GM19452 (cell line): ENCODE measurements at regions not wholly inside any gene's neighbourhood (a gene's known extent, or its start where the extent isn't known, plus 50 kb on each side); places are given as distances from the start of the nearest gene placed in this dataset.
"Not testable (repeated sequence)": the region's sequence is repeated elsewhere in the genome, so short reads cannot be mapped to it uniquely, and the experiment has no call there.

ENCODE experiments used
- ATAC-seq: cut with Tn5 transposase; IDR thresholded peaks from one replicate; pipeline ENCODE4 v1.9.1; 2021; ENCODE audit not compliant: unreplicated experiment

DNA sequence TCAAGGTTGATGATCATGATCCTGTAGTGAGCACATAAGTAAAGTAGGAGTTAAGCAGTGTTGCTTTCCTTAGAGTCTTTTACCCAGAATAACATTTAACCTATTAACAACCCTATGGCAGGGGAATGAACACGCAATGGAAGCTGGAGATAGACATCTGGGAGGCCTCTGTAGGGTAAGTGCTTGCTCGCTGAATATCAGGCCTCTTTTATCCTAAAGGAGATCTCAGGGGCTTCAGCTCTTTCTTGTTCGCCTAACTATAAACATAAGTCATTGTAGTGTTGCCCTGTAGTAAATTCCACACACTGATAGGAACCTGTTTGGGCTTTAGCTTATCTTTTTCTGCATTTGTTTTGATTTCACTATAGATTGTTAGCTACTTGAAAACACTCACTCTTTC lies 174.4 kb upstream of the TCF4 start:
- ATAC-seq, result no peak

DNA sequence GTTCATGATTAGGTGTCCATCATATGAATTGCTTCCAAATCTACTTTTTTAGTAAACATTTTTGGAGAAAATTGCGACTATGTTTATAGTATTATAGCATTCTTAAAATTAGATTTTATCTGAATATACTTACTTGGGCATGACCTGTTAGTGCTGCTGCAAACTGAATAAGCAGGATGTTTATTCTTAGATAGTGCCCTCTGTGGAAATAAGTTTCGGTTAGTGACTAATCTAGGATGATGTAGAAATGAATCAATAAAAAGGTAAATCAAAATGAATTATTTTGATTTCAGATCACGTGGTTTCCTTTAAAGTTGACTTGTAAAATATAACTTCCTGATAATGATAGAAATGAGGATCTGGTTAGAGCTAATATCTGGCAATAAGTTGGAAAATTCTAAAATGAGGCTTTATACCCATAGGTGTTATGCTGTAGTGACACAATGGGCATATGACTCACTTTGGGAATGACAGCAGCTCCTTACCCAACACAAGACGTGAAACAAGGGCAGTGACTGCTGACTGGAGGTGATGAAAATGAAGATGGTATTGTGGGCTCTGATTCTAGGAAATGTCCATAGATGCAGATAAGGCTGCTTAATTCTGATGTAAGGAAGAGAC lies 165.8 kb upstream of the TCF4 start:
- no peak for ATAC-seq

DNA sequence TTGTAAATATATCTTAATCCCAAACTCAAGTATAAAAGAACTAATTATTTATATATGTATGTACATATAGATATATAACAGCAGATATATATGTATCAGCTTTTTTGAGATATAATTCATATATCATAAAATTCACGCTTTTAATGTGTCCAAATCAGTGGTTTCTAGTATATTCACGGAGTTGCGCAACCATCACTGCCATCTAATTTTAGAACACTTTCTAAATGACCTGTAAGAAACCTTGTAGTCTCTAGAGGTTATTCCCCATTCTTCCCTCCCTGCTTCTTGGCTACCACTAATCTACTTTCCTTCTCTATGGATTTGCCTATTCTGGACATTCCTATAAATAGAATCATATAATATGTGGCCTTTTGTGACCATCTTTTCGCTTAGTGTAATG lies 163.5 kb upstream of the TCF4 start:
- ATAC-seq, result no peak

DNA sequence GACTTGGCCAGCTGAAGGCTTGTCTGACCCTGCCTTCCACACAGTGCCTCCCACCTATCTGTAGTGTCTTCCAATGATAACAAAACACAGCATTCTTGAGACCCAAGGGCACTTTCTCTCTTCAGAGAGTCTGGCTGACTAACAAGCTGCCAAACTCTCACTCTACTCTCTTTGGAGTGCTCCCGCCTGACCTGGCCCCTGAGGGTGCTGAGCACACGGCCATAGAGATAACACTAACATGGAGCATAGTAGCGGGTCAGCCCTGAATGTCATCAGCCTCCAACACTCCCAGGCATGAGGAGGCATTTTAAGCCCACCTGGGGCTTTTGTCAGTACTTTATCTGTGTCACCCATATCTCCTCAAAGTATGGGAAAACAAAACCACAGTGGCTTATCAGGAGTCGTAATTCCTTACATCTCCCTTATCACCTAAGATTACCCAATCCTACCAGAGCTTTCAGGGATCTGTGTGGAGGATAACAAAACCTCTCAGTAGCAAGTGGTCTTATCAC lies 160.3 kb upstream of the TCF4 start:
- no peak for ATAC-seq

DNA sequence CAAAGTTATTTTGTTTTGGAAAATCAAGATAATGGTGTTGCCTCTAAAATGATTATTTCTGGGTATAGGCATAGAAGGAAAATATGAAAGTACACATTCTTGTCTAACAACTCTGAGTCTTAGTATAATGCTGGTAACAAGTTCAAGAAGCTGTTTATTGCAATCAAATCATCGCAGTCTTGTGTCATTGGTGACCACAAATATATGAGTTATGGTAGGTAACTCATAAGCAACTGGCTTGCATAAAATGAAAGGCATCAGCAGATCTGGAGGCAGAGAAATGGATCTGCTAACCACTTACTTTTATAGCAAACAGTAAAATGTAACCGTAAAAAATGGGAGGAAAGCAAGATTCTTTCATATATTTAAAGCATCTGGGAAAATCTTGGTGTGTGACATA lies 156.2 kb upstream of the TCF4 start:
- ATAC-seq, result no peak

DNA sequence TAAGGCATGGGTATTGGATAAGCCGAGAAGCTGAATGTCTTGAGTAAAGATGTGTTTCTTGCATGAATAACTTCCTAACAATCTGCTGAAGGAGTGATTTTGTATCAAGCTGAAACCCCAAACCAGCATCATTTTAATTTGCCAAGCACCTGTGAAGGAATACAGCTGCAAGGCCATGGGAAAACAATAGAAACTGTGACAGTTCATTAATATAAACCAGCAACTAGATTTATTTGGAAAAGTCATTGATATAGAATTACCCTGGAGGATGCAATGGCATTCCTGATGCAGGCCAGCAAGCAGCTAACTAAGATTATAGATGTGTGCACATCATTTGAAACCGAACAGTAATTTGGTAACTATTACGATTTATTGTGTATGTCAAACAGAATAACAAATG lies 155.7 kb upstream of the TCF4 start:
- ATAC-seq, result no peak

DNA sequence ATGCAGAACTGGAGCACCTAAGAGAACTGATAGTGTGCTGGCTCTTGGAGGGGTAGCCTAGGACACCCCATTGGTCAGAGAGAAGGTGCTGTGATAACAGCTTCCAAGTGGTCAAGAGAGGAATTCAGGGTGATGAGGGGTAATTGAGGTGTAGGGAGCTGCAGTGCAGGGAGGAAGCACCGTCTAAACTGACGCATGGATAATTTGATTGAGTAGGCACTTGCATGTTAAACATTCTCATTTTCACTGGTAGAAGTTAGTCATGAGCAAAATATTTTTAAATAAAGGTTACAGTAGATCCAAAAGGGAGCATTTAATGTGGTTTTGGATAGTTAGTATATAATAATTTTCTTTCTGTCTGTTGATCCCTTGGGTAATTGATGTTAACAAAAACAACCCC lies 155.1 kb upstream of the TCF4 start:
- no peak for ATAC-seq

DNA sequence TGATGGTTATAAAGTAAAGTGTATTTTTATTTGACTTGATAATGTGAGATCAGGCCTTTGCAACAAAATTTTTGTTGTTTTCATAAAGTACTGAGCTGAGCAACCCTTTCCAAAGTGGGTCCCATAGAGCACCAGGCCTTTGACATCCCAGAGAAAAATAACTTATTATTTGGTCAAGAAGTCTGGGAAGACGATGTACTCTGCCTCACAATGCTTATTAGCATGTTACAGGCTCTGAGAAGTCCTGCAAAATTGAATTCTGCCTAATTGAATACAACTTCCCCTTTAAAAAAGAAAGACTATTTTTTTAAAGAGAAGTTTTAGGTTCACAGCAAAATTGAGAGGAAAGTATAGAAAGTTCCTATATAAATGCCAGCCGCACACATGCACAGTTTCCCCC lies 151.5 kb upstream of the TCF4 start:
- ATAC-seq, result no peak

DNA sequence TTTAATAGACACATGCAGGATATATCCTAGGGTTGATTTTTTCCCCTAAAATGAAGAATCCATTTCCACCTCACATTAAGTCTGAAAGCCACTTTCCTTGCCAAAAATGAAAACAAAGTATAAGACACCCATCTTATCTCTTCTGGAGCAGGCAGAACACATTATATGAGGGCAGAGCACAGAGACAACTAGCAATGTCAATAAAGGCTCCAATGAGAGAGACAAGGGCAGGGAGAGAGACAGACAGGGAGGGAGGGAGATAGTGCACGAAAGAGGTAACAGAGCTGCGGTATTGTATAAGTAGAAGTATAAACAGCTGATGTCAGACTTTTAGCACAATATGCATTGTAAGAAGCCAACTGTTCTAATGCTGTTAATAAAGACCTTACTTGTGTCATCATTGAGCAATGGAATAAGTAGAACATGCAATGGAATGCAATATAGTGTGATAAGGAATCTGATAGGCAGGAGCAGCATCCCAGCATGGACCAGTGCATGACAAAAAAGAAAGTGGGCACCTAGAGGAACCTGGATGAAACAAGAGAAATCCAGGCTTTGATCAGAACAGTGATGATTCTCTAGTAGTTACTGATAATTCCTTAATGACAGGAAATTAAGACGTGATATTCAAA lies 150.6 kb upstream of the TCF4 start:
- ATAC-seq, result no peak

DNA sequence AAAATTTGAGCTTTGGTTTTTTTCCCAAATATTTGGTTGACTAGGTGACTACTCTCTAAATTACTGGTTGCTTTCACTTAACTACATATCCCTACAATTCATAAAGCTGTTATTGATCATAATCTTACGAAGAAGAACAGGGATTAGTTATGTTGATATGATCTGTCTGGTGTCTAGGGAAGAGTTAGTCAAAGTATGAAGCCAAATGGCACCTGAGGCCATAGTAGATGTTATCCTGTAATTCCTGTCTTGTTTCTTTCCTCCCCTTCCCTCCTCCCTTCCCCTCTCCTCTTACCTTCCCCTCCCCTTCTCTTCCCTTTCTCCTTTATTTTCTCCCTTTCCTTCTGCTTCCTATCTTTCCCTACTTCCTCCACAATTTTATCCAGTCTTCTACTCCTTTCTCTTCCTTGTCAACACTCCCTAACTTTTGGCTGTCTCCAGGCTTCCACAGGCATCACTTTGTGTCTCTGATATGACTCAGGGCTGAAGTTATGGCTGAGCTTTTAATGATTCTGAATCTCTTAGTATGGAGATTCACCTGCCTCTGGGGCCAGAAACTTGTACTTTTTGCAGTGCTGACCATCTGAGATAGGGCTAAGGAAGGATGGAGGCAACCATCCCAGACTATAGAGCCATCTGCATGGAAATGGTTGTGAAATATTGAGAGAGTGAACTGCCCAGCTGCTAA lies 149.9 kb upstream of the TCF4 start:
- no peak for ATAC-seq

DNA sequence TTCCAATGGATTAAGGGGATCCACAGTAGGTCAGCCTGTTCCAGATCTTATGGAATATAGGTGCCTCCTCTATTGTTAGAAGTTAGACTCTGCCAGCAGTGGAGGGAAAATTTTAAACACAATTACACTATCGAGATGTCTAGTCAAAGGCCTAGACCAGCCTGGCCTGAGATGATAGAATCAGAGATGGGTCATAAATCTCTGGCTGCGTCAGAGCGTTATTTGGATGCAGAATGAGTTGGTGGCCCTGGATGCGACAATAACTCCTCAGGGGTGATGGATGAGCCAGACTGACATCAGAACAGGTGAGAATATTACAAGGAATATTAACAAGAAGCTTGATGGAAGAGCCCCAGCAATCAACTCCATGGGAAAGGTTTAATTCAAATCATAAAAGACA lies 149.3 kb upstream of the TCF4 start:
- no peak for ATAC-seq

DNA sequence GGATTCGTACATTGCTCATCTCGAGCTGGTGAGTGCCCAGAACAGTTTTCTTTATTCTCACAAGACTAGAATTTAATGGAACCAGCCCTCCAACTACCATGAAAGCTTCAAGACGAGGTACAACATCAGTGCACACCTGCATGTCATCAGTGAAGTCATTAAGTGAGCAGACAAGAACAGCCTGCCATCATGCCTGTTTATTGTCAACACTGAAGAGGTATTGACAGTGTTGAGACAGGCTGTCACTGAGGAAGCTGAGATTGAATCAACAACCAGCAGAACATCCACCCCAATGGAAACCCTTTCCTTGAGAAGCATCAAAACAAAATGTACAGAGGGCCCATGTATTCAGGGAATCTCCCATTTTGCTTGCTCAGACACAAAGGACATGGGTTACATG lies 148.0 kb upstream of the TCF4 start:
- ATAC-seq, result no peak

DNA sequence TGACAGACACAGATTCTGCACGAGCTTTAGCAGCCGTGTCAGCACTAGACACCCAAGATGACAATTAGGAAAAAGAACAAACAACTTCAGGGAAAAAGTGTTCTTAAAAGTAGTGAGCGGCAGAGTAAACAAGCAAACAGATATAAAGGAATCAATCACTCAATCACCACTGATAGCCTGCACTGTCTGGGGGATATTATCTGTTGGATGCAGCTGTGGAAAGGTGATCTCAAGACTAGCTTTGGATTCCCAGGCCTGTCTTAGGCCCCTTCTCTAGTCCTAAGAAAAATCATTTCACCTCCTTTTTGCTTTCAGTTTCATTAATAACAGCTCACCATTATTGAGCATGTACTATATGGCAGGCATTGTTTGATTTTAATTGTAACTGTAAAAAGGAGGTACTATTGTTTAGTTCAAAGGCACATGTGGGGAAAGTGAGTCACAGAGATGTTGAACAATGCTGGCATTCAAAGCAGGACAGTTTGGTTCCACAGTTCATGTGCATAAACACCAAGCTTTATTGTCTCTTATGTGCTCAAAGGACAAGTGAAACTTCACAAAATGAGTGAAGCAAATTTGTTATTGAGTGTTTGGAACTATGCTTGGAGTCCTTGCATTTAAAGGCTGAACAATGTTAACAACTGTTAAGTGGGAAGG lies 147.3 kb upstream of the TCF4 start:
- ATAC-seq, result no peak

DNA sequence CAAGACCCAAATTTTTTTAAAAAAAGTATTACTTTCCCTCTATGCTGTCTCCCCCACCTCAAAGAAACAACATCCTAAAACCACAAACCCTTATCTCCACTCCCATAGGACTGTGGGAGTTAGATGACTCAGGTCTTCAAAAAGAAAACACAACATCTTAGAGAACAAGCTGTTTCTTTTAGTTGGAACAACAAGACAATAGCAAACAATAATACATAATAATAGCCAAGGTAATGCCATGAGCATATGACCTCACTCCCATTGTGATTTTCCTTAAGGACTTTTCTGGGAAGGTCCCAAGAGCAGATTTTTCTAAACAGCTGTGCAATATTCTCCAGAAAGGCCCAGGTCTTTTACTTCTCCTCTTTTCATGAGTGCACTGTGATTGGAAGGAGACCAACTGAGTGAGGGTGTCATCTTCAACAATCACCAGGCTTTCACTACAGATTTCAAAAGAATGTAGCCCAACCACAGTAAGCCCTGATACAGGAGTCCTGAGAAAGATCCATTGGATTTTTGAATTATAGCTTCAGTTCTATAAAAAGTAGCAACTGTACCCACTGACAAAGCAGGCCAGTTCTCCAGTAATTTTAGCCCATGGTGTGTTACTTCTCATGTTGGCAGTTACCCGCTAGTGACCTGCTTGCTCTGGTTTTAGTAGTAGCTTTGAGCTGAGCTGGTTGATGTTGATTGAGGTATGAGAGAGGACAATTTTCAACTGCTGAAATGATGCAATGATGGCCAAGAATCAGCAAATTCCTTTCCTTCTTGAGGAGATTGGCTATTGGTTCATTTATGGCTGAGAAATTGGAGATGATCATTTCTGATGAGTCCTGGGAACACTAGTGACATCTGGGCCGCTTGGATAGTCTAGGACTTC lies 144.5 kb upstream of the TCF4 start:
- ATAC-seq, result no peak

DNA sequence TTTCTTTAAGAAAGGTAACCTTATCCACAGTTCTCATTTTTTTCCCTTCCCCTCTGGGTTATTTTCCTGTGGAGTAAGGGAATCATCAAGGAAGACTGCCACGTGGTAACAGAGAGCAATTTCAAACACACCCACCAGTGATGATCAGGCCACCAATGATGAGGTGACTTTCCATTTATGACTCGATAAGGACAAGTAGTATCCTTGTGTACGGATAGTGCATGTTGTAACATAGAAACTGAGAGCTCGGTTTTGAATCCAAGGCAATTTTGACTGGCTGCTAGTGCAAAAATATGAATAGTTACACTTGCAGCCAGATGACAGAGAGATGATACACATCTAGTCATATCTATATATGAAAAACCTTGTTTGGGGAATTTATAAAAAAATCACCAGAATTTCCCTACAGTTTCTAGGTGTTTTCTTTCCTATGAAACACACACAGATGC lies 143.6 kb upstream of the TCF4 start:
- ATAC-seq, result no peak

DNA sequence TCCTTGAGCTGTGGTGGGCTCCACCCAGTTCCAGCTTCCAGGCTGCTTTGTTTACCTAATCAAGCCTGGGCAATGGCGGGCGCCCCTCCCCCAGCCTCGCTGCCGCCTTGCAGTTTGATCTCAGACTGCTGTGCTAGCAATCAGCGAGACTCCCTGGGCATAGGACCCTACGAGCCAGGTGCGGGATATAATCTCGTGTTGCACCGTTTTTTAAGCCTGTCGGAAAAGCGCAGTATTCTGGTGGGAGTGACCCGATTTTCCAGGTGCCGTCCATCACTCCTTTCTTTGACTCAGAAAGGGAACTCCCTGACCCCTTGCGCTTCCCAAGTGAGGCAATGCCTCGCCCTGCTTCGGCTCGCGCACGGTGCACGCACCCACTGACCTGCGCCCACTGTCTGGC lies 133.0 kb upstream of the TCF4 start:
- not testable (repeated sequence) for ATAC-seq

DNA sequence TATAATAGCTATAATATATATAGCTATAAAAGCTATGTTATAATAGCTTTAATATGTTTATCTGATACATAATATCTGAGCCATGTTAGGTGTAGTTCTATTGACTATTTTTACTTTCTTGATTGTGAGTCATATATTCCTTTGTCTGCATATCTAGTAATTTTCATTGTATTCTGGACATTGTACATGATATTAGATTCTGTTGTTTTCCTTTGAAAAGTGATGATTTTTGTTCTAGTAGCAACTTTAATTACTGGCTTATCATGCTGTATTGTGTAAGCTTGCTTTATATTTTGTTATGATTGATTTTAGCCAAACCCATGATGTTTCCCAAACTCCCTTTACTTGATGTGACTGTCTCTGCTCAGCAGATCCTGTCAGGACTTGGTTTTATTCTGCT lies 125.7 kb upstream of the TCF4 start:
- no peak for ATAC-seq

DNA sequence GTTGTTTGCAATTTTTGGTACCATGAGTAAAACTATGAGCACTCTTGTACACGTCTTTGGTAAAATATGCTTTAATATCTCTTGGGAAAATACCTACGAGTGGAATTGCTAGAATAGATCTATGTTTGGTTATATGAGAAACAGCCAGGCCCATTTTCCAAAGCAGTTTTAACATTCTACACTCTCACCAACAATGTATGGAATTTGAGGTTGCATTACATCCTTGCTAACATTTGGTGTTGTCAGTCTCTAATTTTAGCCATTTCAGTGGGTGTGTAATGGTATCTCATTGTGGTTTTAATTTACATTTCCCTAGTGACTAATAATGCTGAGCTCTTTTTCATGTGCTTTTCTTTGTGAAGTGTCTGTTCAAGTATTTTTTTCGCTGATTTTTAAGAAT lies 118.9 kb upstream of the TCF4 start:
- no peak for ATAC-seq

DNA sequence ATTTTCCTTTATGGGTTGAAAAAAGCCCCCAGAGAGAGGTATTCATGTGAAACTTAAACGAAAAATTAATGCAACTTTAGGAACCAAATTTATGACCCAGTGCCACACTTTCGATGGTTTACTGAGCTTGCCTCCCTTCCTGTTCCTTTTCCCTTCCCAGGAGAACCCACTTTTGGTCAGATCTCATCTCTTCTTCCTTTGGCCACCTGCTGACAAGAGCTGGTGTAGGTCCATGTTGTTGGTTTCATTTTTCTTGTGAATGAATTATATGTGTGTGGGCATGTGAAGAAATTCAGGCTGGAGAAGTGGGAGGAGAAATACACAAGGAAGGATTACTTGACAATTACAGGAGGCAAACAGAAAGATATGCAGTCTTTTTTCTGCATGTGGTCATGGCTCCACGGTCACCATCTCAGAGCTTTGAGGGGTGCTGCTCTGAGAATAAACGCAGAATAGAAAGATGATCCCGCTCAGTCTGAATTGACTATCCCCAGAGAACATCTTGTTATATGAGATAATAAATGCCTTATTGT lies 111.3 kb upstream of the TCF4 start:
- ATAC-seq, result no peak

DNA sequence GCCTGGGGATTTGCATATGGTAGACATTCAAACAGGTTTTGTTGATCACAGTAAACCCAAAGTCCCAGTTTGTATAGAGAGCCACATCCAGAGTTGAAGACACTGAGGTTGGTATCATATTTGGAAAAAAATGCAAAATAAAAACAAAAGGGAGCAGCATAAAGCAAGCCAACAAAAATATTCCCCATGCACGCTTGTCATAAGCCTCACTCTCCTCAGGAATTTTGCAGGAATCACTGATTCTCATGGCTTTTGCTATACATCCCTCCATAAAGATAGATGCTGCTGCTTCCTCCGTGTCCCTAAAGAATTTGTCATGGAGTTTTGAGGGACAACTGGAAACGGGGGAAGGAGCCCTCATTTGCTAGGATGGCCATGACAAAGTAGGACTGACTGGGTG lies 108.8 kb upstream of the TCF4 start:
- no peak for ATAC-seq

DNA sequence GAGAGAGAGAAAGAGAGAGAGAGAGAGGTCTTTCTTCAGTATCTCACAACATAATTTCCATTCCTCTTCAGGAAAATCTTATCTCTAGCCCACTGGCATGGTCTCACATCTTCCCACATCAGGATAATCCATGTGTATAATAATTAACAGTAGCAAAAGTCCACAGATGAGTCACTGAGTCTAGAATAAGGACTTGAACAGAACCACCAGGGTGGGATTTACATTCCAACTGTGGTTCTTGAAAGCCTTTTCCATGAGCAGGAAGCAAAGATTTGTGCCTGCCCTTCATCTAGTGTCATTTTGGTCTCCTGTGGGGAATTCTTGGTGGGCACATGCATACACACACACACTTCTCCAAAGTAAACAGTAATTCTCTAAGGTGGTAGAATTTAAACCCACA lies 107.1 kb upstream of the TCF4 start:
- no peak for ATAC-seq
